ENCODE measurements at regions not wholly inside any gene's neighbourhood (a gene's known extent, or its start where the extent isn't known, plus 50 kb on each side); places are given as distances from the start of the nearest gene placed in this dataset.
"Not testable (repeated sequence)": the region's sequence is repeated elsewhere in the genome, so short reads cannot be mapped to it uniquely, and the experiment has no call there.

- not testable (repeated sequence) for TF ChIP-seq EZH2 (IDR thresholded peaks at IDR 0.05; ENCODE audit: borderline replicate concordance, low read depth, low read length, severe bottlenecking); CTCF (IDR thresholded peaks at IDR 0.05; ENCODE audit: extremely low read depth in 1 of 2, insufficient read depth in 1 of 2, low read depth in 1 of 2, low read length in 2 of 2); POLR2A (IDR thresholded peaks at IDR 0.05; ENCODE audit: low read depth, low read length); POLR2AphosphoS5 (IDR thresholded peaks at IDR 0.05; ENCODE audit: insufficient read depth, low read depth, low read length); MAX (IDR thresholded peaks at IDR 0.05; ENCODE audit: insufficient read depth, insufficient read length); FOS (IDR thresholded peaks at IDR 0.05; ENCODE audit: borderline replicate concordance, insufficient read depth, low read length); MYC (IDR thresholded peaks at IDR 0.05; ENCODE audit: low read depth, low read length)
Measured at GRCh38 chr5:71398400-71398799, 57.1 kb upstream of the BDP1 start.
